Activated naive CD4-positive, alpha-beta T cell treated with anti-CD3 and anti-CD28 coated beads, Interleukin-2, amount 50 U/mL, for 72 hours (primary cell): ENCODE measurements at regions not wholly inside any gene's neighbourhood (a gene's known extent, or its start where the extent isn't known, plus 50 kb on each side); places are given as distances from the start of the nearest gene placed in this dataset.
"Not testable (repeated sequence)": the region's sequence is repeated elsewhere in the genome, so short reads cannot be mapped to it uniquely, and the experiment has no call there.

Experiments
- ATAC-seq, 2 donors: fragments of 150-1000 bp; cut with Tn5 transposase; 2 replicates each; pipeline ENCODE4 v1.10.0; 2021; ENCODE audit warnings: mild to moderate bottlenecking in 2 of 2, moderate library complexity in 2 of 2
- DNase-seq, 2 donors: peaks; one replicate each; pipeline ENCODE4 v3.0.0; 2021 to 2022; ENCODE audit warnings: low spot score in 2 of 2
- H3K27ac Mint-ChIP-seq, 2 donors: one replicate each; pipeline ENCODE4 v1.8.0; 2022; ENCODE audit warnings: mild to moderate bottlenecking in 2 of 2, mixed read lengths in 2 of 2
- H3K36me3 Mint-ChIP-seq, 2 donors: one replicate each; pipeline ENCODE4 v1.8.0; 2022; ENCODE audit warnings: mixed read lengths in 2 of 2
- H3K9me3 Mint-ChIP-seq, 2 donors: one replicate each; pipeline ENCODE4 v1.8.0; 2022; ENCODE audit warnings: mixed read lengths in 2 of 2

DNA sequence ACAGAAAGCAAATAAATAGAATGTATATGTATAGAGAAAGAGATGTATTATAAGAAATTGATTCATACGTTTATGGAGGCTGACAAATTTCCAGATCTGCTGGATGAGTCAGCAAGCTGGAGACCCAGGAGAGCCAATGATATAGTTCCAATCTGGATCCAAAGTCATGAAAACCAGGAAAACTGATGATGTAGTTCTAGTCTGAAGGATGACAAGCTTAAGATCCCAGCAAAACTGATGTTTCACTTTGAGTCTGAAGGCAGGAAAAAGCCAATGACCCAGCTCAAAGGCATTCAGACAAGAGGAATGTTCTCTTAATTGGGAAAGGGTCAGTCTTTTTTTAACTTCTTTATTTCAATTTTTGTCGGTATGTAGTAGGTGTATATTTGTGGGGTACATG, 102.6 kb downstream of the LHFPL1 start:
- Mint-ChIP-seq H3K27ac (no peak overlapping the region), H3K36me3 (no peaks in the 10 kb centered on the region), H3K9me3 (peaks cover 0 to 3% of the 10 kb centered on the region in 2 donors)
- DNase-seq (no peak), ATAC-seq (no peak)

GRCh38 chrX:112571388-112571787, 108.3 kb downstream of the LHFPL1 start:
- ATAC-seq = no peak
- Mint-ChIP-seq H3K27ac (no peak overlapping the region), H3K9me3 (peaks cover 2 to 5% of the 10 kb centered on the region in 2 donors), H3K36me3 (peaks cover 0 to 2% of the 10 kb centered on the region in 2 donors)
- no peak for DNase-seq

DNA sequence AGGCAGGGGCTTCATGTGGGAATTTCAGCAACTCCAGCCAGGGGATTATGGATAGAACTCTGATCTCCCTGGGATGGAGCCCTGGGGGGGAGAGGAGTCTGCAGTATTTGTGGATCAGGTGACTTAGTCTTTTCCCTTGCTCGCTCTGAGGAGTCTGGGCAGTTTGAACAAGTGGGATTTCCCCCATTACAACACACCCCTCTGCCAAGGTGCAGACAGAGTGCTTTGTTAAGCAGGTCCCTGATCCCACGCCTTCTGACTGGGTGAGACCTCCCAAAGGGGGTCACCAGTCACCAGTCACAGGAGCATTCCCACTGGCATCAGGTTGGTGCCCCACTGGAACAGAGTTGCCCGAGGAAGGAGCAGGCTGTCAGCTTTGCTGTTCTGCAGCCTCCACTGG, 123.9 kb downstream of the LHFPL1 start:
- no peak for ATAC-seq

DNA sequence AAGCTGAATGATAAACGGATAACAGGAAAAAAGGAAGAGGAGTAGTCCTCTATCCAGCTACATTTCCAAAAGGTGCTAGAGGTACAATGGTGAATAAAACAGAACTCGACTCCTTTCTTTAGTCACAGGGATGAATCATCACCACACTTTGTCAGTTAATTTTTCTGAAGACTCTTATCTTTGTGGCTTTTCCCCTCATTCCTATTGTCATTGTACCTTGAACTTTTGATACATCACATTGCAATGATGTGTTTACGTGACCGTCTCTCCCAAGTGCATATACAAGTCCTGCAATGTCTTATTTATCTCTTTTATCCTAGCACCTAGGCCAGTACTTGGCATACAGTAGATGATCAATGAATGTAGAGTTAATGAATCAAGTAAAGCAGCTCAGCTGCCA, 134.7 kb downstream of the LHFPL1 start:
- peaks cover under 1 to 9% of the 10 kb centered on the region in 2 donors for H3K9me3 Mint-ChIP-seq
- no peak overlapping the region for H3K27ac Mint-ChIP-seq
- H3K36me3 Mint-ChIP-seq = no peaks in the 10 kb centered on the region
- no peak for DNase-seq
- ATAC-seq = no peak

More for the DNA sequence above, 123.9 kb downstream of the LHFPL1 start:
- Mint-ChIP-seq H3K36me3 (no peaks in the 10 kb centered on the region), H3K9me3 (no peaks in the 10 kb centered on the region), H3K27ac (no peak overlapping the region)
- DNase-seq = no peak

DNA sequence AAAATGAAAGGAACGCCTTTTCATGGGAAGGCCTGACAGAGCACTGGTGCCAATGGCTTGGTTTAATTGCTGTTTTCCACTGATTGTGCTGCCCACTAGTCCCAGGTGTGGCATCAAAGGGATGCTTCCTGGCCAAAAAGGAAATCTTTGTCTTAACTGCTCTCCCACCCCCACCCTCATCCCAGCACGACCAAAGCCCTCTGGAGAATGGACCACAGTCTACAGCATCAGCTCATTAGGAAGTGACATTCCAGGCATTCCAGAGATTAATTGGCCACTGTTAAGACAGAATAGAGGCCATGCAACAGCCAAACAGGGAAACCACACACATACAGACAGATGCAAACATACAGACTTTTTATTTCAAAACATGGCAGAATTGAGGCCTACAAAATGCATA, 143.2 kb downstream of the LHFPL1 start:
- H3K36me3 Mint-ChIP-seq = no peaks in the 10 kb centered on the region
- no peaks in the 10 kb centered on the region for H3K9me3 Mint-ChIP-seq
- DNase-seq = no peak
- no peak overlapping the region for H3K27ac Mint-ChIP-seq
- ATAC-seq = no peak

DNA sequence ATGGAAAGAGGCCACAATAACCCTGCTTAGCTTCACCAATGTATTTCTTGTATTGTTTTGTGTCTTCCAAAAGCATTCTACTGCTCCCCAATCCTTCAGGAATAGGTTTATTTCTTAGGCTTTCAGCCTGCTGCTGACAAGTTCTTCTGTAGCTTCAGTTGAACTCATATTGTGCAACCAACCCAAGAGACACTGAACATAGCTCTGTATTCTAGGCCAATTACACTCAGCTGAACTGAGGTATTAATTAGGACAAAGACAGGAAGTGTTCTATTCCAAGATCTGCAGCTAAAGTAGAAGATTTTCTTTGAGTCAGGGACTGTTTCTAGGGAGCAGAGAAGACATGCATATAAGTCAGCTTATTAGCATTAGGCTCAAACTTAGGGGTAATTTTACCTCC, 151.8 kb downstream of the LHFPL1 start:
- no peaks in the 10 kb centered on the region for H3K36me3 Mint-ChIP-seq
- DNase-seq (no peak), ATAC-seq (no peak)
- H3K9me3 Mint-ChIP-seq = peaks cover 0 to 7% of the 10 kb centered on the region in 2 donors
- no peak overlapping the region for H3K27ac Mint-ChIP-seq

- no peaks in the 10 kb centered on the region for H3K36me3 Mint-ChIP-seq
- peaks cover 0 to 7% of the 10 kb centered on the region in 2 donors for H3K9me3 Mint-ChIP-seq
- no peak for DNase-seq
- no peak for ATAC-seq
- H3K27ac Mint-ChIP-seq = no peak overlapping the region
Measured at GRCh38 chrX:112521676-112522075, 158.1 kb downstream of the LHFPL1 start.

DNA sequence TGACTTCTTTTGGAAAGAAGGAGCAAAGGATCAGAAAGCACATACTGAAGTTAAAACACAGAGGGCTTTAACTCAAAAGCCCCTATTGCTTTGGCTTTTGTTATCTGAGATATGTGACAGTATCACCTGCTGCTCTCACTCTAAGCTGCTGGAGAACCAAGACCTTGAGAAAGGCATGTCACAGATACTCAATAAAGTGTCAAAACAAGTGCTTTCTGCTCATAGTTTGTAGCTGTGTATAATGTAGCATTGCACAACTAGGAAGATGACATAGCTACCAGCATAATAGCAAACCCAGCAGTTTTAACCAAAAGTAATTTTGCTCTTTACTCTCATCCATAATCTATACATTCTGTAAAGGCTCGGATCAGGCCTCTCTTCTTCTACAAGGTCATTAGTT, 159.6 kb downstream of the LHFPL1 start:
- Mint-ChIP-seq H3K36me3 (no peaks in the 10 kb centered on the region), H3K27ac (no peak overlapping the region), H3K9me3 (peaks cover 1 to 7% of the 10 kb centered on the region in 2 donors)
- ATAC-seq (no peak), DNase-seq (no peak)

- no peak overlapping the region for H3K27ac Mint-ChIP-seq
- H3K9me3 Mint-ChIP-seq = peaks cover 14 to 28% of the 10 kb centered on the region in 2 donors
- H3K36me3 Mint-ChIP-seq = peaks cover 0 to 5% of the 10 kb centered on the region in 2 donors
- ATAC-seq (no peak), DNase-seq (no peak)
Measured at GRCh38 chrX:112513154-112513553, 166.6 kb downstream of the LHFPL1 start.

- Mint-ChIP-seq H3K27ac (no peak overlapping the region), H3K36me3 (peaks cover 0 to 5% of the 10 kb centered on the region in 2 donors), H3K9me3 (peaks cover 14 to 28% of the 10 kb centered on the region in 2 donors)
- DNase-seq (no peak), ATAC-seq (no peak)
Measured at GRCh38 chrX:112512509-112512908, 167.2 kb downstream of the LHFPL1 start.

- ATAC-seq (no peak), DNase-seq (no peak)
- no peak overlapping the region for H3K27ac Mint-ChIP-seq
- peaks cover 14 to 28% of the 10 kb centered on the region in 2 donors for H3K9me3 Mint-ChIP-seq
- peaks cover 0 to 5% of the 10 kb centered on the region in 2 donors for H3K36me3 Mint-ChIP-seq
Measured at GRCh38 chrX:112510629-112511028, 169.1 kb downstream of the LHFPL1 start.

GRCh38 chrX:112477653-112478052, 202.1 kb downstream of the LHFPL1 start:
- H3K27ac Mint-ChIP-seq = no peak overlapping the region
- no peaks in the 10 kb centered on the region for H3K36me3 Mint-ChIP-seq
- ATAC-seq = no peak
- peaks cover 5 to 19% of the 10 kb centered on the region in 2 donors for H3K9me3 Mint-ChIP-seq
- no peak for DNase-seq

- no peak for ATAC-seq
- H3K9me3 Mint-ChIP-seq = peaks cover 0 to 7% of the 10 kb centered on the region in 2 donors
Measured at GRCh38 chrX:112473654-112474053, 206.1 kb downstream of the LHFPL1 start.

DNA sequence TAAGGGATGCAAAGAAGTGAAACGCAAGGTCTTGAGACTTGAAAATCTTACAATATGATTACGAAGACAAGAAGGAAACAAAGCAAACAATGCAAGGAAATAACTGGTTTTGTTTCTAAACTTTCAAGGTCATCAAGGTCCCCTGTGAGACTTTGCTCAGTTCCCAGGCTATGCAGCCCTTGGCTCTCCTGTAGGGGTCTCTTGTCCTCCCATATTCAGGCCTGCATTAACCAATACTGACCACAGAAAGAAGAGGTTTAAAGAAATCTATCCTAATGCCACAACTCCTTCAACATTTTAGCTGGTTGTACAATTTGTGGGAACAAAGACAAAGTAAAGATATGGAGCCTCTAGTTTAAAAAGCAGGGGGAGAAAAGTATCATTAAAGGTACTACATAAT, 209.2 kb downstream of the LHFPL1 start:
- Mint-ChIP-seq H3K36me3 (no peaks in the 10 kb centered on the region), H3K9me3 (no peaks in the 10 kb centered on the region), H3K27ac (no peak overlapping the region)
- DNase-seq (no peak), ATAC-seq (no peak)

More at GRCh38 chrX:112473654-112474053, 206.1 kb downstream of the LHFPL1 start:
- no peak for DNase-seq
- Mint-ChIP-seq H3K36me3 (no peaks in the 10 kb centered on the region), H3K27ac (no peak overlapping the region)

DNA sequence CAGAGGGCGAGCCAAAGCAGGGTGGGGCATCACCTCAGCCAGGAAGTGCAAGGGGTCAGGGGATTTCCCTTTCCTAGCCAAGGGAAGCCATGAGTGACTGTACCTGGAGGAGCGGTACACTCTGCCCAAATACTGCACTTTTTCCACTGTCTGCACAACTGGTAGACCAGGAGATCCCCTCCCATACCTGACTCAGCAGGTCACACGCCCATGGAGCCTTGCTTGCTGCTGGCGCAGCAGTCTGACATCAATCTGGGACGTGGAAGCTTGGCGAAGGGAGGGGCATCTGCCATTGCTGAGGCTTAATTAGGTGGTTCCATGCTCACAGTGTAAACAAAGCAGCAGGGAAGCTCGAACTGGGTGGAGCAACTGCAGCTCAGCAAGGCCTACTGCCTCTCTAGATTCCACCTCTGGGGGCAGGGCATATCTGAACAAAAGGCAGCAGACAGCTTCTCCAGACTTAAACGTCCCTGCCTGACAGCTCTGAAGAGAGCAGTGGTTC, 217.7 kb downstream of the LHFPL1 start:
- not testable (repeated sequence) for H3K9me3 Mint-ChIP-seq, H3K27ac Mint-ChIP-seq, H3K36me3 Mint-ChIP-seq, ATAC-seq, DNase-seq

DNA sequence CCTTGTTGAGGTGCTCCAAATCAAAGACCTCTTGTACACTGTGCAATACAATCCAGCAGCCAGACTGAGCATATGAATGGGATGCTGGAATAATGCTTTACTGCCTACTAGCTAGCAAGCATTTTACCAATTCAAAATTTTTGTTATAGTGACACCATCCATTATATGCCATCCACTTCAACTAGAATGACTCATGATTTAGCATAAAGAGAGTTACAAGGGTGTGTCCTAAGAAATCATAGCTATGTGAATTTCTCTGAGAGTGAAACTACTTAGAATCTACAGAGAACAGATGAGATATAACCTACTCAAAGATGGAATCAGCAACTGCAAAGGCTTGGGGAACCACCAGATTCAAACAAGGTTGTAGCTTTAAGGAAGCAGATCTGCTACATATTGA, 221.9 kb downstream of the LHFPL1 start:
- ATAC-seq = no peak
- no peak for DNase-seq
- H3K27ac Mint-ChIP-seq = no peak overlapping the region
- no peaks in the 10 kb centered on the region for H3K36me3 Mint-ChIP-seq
- H3K9me3 Mint-ChIP-seq = no peaks in the 10 kb centered on the region

DNA sequence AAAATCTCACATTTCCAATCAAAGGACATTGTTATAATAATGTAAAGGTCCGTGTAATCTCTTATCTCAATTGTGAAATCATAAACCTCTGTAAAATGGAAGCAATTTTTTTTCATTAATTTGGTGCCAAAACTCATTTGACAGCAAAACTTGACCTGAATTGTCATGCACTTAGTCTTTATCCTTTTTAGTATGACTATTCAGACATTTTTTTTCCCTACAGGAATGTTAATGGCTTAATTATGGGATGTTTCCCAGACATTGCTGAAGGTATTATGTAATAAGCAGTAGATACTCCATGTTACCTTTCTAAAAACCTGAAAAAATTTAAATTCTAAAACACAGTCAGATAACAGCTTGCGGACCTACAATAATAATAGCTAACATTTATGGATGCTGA, 228.9 kb downstream of the LHFPL1 start:
- no peak overlapping the region for H3K27ac Mint-ChIP-seq
- H3K36me3 Mint-ChIP-seq = no peaks in the 10 kb centered on the region
- no peaks in the 10 kb centered on the region for H3K9me3 Mint-ChIP-seq
- no peak for DNase-seq
- no peak for ATAC-seq

GRCh38 chrX:112440277-112440676, 239.5 kb downstream of the LHFPL1 start:
- H3K27ac Mint-ChIP-seq = no peak overlapping the region
- H3K9me3 Mint-ChIP-seq = peaks cover 4 to 5% of the 10 kb centered on the region in 2 donors
- ATAC-seq = no peak
- no peaks in the 10 kb centered on the region for H3K36me3 Mint-ChIP-seq
- no peak for DNase-seq

DNA sequence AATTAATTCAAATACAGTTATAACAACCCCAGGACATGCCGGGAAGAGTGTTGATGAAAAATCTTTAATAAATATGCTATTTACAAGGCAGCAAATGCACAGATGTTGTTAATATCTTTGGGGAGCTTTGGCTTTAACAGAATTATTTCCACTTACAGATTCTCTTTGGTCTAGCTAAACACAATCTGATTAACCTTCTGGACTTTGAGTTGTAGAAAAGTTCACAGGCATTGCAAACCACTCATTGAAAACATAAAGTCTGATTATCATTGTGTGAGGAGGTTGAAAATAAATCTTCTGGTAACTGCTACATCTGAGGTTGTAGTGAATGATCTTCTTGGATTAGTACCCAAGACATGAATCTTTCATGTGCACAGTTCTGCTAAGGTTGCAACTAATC, 255.6 kb downstream of the LHFPL1 start:
- no peaks in the 10 kb centered on the region for H3K9me3 Mint-ChIP-seq
- DNase-seq (no peak), ATAC-seq (no peak)
- no peaks in the 10 kb centered on the region for H3K36me3 Mint-ChIP-seq
- H3K27ac Mint-ChIP-seq = no peak overlapping the region
